ENCODE measurements at regions not wholly inside any gene's neighbourhood (a gene's known extent, or its start where the extent isn't known, plus 50 kb on each side); places are given as distances from the start of the nearest gene placed in this dataset.

DNA sequence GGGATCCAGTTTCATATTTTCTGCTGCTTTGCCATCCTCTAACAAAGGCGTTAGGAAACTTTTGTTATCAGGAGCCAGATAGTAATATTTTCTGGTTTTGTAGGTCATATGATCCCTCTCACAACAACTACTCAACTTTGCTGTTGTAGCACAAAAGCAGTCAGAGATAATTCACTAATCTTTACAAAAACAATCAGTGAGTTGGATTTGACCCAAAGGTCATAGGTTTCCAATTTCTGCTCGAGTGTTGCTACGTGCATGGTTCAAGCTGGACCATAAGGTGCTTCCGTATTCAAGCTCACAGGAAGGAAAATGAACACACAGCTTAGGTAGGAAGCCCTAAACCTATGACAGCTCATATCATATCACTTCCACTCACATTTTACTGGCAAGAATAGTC is 92.4 kb upstream of the SFMBT2 start (continued):
- TF ChIP-seq SOX13 (IDR thresholded peaks at IDR 0.05): no peak
- TF ChIP-seq SOX13 (CRISPR knock-in tag; conservative IDR thresholded peaks at IDR 0.05 in 1 of 2, IDR thresholded peaks at IDR 0.05 in 1 of 2): no peak
- no peak for TF ChIP-seq ZNF160 (CRISPR knock-in tag; IDR thresholded peaks at IDR 0.05)

DNA sequence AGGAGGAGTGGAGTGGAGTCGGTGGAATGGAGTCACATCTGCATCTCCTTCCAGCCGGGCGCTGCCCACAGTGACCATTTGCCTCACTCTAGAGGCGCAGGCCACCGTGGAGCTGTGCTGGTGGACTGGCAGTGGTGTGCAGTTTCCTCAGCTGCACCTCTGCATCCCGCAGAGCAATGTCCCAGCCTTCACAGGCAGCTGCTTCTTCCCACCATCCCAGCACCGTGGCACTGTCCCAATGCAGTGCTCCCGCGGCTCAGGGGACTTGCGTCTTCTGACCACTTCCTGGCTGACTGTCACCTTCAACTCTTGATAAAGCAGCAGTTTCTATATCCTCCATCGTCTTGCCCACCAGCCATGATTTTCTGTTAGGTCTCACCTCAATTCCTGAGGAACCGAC is 90.3 kb upstream of the SFMBT2 start:
- 39% methylated on average over 8 of the region's 12 CpGs for WGBS (ENCODE audit: low lambda C conversion rate)
- no peak for DNase-seq (ENCODE audit: low spot score)
- H3K4me3 ChIP-seq (replicated peaks in 1 of 3; ENCODE audit: insufficient read depth in 1 of 3, low read depth in 2 of 3, low read length in 3 of 3): no peak overlapping the region
- no peaks in the 10 kb centered on the region for H3K36me3 ChIP-seq (replicated peaks in 1 of 2; ENCODE audit: control insufficient read depth in 1 of 2, insufficient read depth in 2 of 2, low read length in 2 of 2)
- no peaks in the 10 kb centered on the region for H3K79me2 ChIP-seq (ENCODE audit: insufficient read depth, low read length)
- no peak overlapping the region for H3K9ac ChIP-seq (ENCODE audit: insufficient read depth, low read depth, low read length)
- no peak for ATAC-seq
- no peak overlapping the region for H3K27ac ChIP-seq (ENCODE audit: extremely low read length, insufficient read depth, low read length)
- no peaks in the 10 kb centered on the region for H3K9me3 ChIP-seq (ENCODE audit: low read length)
- peaks cover 9% of the 10 kb centered on the region for H3K4me1 ChIP-seq (ENCODE audit: insufficient read depth, low read length)
- no peak for FAIRE-seq
- TF ChIP-seq, protein P1, sequence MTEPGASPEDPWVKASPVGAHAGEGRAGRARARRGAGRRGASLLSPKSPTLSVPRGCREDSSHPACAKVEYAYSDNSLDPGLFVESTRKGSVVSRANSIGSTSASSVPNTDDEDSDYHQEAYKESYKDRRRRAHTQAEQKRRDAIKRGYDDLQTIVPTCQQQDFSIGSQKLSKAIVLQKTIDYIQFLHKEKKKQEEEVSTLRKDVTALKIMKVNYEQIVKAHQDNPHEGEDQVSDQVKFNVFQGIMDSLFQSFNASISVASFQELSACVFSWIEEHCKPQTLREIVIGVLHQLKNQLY (CRISPR knock-in tag; IDR thresholded peaks at IDR 0.05): no peak
- no peak for TF ChIP-seq ZNF543 (CRISPR knock-in tag; IDR thresholded peaks at IDR 0.05)
- TF ChIP-seq ZNF816 (CRISPR knock-in tag; IDR thresholded peaks at IDR 0.05; ENCODE audit: borderline replicate concordance): no peak
- TF ChIP-seq ZNF432 (CRISPR knock-in tag; IDR thresholded peaks at IDR 0.05; ENCODE audit: borderline replicate concordance): no peak
- TF ChIP-seq, protein P2, sequence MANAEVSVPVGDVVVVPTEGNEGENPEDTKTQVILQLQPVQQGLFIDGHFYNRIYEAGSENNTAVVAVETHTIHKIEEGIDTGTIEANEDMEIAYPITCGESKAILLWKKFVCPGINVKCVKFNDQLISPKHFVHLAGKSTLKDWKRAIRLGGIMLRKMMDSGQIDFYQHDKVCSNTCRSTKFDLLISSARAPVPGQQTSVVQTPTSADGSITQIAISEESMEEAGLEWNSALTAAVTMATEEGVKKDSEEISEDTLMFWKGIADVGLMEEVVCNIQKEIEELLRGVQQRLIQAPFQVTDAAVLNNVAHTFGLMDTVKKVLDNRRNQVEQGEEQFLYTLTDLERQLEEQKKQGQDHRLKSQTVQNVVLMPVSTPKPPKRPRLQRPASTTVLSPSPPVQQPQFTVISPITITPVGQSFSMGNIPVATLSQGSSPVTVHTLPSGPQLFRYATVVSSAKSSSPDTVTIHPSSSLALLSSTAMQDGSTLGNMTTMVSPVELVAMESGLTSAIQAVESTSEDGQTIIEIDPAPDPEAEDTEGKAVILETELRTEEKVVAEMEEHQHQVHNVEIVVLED (CRISPR knock-in tag; IDR thresholded peaks at IDR 0.05; ENCODE audit: borderline replicate concordance): no peak
- TF ChIP-seq ZFX (CRISPR knock-in tag; IDR thresholded peaks at IDR 0.05; ENCODE audit: low read depth): no peak
- peaks cover 0 to 7% of the 10 kb centered on the region in 2 experiments; a peak in 2 of 5 replicates for H3K27me3 ChIP-seq (ENCODE audit: control insufficient read depth in 1 of 2, insufficient read depth in 2 of 2, low read length in 2 of 2)
- H2AFZ ChIP-seq (ENCODE audit: low read length): no peak overlapping the region
- H3K4me2 ChIP-seq (ENCODE audit: low read depth, low read length): no peak overlapping the region
- in situ Hi-C loops (cut with HindIII; ENCODE audit: extremely low pct_ligation_motif_present, low pct_unique_long_range_greater_than_20kb) (no loop called here), intact Hi-C loops (cut with micrococcal nuclease; ENCODE audit: unreplicated experiment) (loop anchor here (5.0 kb wide), 1 partner anchor 84 kb away; no protein-coding TSS in a partner anchor)
- ChIA-PET POLR2A (no interaction called here), CTCF (ENCODE audit: low intra/inter-chr PET ratio, low total read pairs) (no interaction called here)
- no TSS peak for BruUV-seq (replicated peaks)
- no peaks in the 10 kb centered on the region for H4K20me1 ChIP-seq (ENCODE audit: insufficient read depth, low read length)

Data from HepG2 (cell line).